Adrenal gland (tissue), 9 donors: ENCODE measurements at regions not wholly inside any gene's neighbourhood (a gene's known extent, or its start where the extent isn't known, plus 50 kb on each side); places are given as distances from the start of the nearest gene placed in this dataset.

Experiments
- DNase-seq, 7 donors: peaks; one replicate each; pipeline ENCODE4 v3.0.0-alpha.2; 2019 to 2020
- H3K27ac ChIP-seq, 5 donors: fragments of 200-600 bp; sonication (generic) in 4 of 5; 1 replicate in 3 of 5; 2 replicates in 2 of 5; pipeline versions ENCODE4 v1.5.1 to v1.8.0; 2016 to 2020; ENCODE audit warnings: mild to moderate bottlenecking in 1 of 5
- H3K27me3 ChIP-seq: fragments of 200-600 bp; 2 replicates; pipeline ENCODE4 v1.8.0; 2021
- H3K36me3 ChIP-seq, 2 donors: fragments of 200-600 bp; replicated peaks in 1 of 2; 1 replicate in 1 of 2; 2 replicates in 1 of 2; pipeline versions ENCODE4 v1.5.1 to v1.8.0; 2018 to 2022
- H3K4me1 ChIP-seq, 2 donors: fragments of 200-600 bp; replicated peaks in 1 of 2; 1 replicate in 1 of 2; 2 replicates in 1 of 2; pipeline versions ENCODE4 v1.5.1 to v1.8.0; 2018 to 2021
- H3K4me3 ChIP-seq, 4 donors: fragments of 200-600 bp; sonication (generic) in 3 of 4; one replicate each; pipeline ENCODE4 v1.5.1; 2016 to 2018
- H3K9me3 ChIP-seq, 3 donors: fragments of 200-600 bp; sonication (generic) in 1 of 3; replicated peaks in 1 of 3; 1 replicate in 2 of 3; 2 replicates in 1 of 3; pipeline versions ENCODE4 v1.5.1 to v1.8.0; 2016 to 2021
- CTCF ChIP-seq, 6 experiments: fragments of 450-650 bp in 4 of 6; fragments of 200-600 bp in 2 of 6; sonication (generic) in 1 of 6; IDR thresholded peaks; 1 replicate in 5 of 6; 2 replicates in 1 of 6; pipeline versions ENCODE4 v1.5.1 to v1.8.0; 2016 to 2021; ENCODE audit warnings: antibody characterized with exemption in 6 of 6, mild to moderate bottlenecking in 2 of 6, moderate library complexity in 1 of 6
- POLR2A ChIP-seq, 2 donors: fragments of 450-650 bp; IDR thresholded peaks; one replicate each; pipeline ENCODE4 v1.6.1; 2017; ENCODE audit warnings: antibody characterized with exemption in 2 of 2, mild to moderate bottlenecking in 2 of 2, moderate library complexity in 1 of 2
- WGBS, 4 donors: extraction: QIAGEN DNeasy Blood & Tissue Kit in 2 of 4; methylation state at CpG; one replicate each; pipeline versions ENCODE4 v1.1.5 to v1.1.7; 2013 to 2017; 5-methylcytosine and 5-hydroxymethylcytosine counted together
- intact Hi-C, 2 donors: fragments of 100-400 bp; cut with DNase I; formaldehyde crosslinking; loops; one replicate each; pipeline versions ENCODE4 v1.14.1 to v1.15.0; 2022 to 2023
- donor health status: healthy with polysubstance abuse.
- donor health status: Bipolar disorder and iron deficiency.
- donor health status: DM: yes; HTN: yes; CAD: no.
- donor health status: DM: no; HTN: no; CAD: no.
- donor health status: DM: no; HTN: no; CAD: no.

GRCh38 chr5:54639621-54640020, 122.1 kb downstream of the SNX18 start:
- intact Hi-C loops: no loop called here
- TF ChIP-seq POLR2A (IDR thresholded peaks at IDR 0.05): no peak
- TF ChIP-seq CTCF (IDR thresholded peaks at IDR 0.05): no peak

GRCh38 chr5:54638106-54638505, 120.5 kb downstream of the SNX18 start:
- Histone ChIP-seq H3K27ac (no peak overlapping the region), H3K36me3 (no peaks in the 10 kb centered on the region), H3K4me3 (no peak overlapping the region), H3K27me3 (no peaks in the 10 kb centered on the region), H3K4me1 (no peaks in the 10 kb centered on the region), H3K9me3 (no peaks in the 10 kb centered on the region)
- DNase-seq: no peak
- intact Hi-C loops: no loop called here
- TF ChIP-seq POLR2A (IDR thresholded peaks at IDR 0.05) (no peak), CTCF (IDR thresholded peaks at IDR 0.05) (no peak)
- 71 to 79% (median 77%) methylated on average over 2 of the region's 2 CpGs for WGBS, 4 donors

More at GRCh38 chr5:54639621-54640020, 122.1 kb downstream of the SNX18 start:
- no peaks in the 10 kb centered on the region for H3K27me3 ChIP-seq
- no peaks in the 10 kb centered on the region for H3K36me3 ChIP-seq
- DNase-seq: no peak
- WGBS, 4 donors: 73 to 95% (median 82%) methylated on average over 5 of the region's 5 CpGs
- H3K9me3 ChIP-seq: no peaks in the 10 kb centered on the region
- peaks cover 0 to 3% of the 10 kb centered on the region in 2 donors for H3K4me1 ChIP-seq
- no peak overlapping the region for H3K27ac ChIP-seq
- H3K4me3 ChIP-seq: no peak overlapping the region

GRCh38 chr5:54637654-54638053, 120.1 kb downstream of the SNX18 start:
- DNase-seq: peak in 1 of 7 donors; percentile 26
- intact Hi-C loops: no loop called here
- Histone ChIP-seq H3K4me1 (no peaks in the 10 kb centered on the region), H3K27ac (no peak overlapping the region), H3K36me3 (no peaks in the 10 kb centered on the region), H3K9me3 (no peaks in the 10 kb centered on the region), H3K4me3 (no peak overlapping the region), H3K27me3 (no peaks in the 10 kb centered on the region)
- 59 to 74% (median 69%) methylated on average over 6 of the region's 6 CpGs for WGBS, 4 donors
- TF ChIP-seq CTCF (IDR thresholded peaks at IDR 0.05) (no peak), POLR2A (IDR thresholded peaks at IDR 0.05) (no peak)

GRCh38 chr5:54634089-54634488, 116.5 kb downstream of the SNX18 start:
- Histone ChIP-seq H3K27me3 (no peaks in the 10 kb centered on the region), H3K9me3 (no peaks in the 10 kb centered on the region), H3K4me1 (no peaks in the 10 kb centered on the region), H3K4me3 (no peak overlapping the region), H3K36me3 (no peaks in the 10 kb centered on the region), H3K27ac (no peak overlapping the region)
- TF ChIP-seq CTCF (IDR thresholded peaks at IDR 0.05) (no peak), POLR2A (IDR thresholded peaks at IDR 0.05) (no peak)
- no peak for DNase-seq
- WGBS, 4 donors: 83 to 100% (median 87%) methylated on average over 1 of the region's 1 CpG
- intact Hi-C loops: no loop called here
